HFF-Myc (cell line): ENCODE measurements at regions not wholly inside any gene's neighbourhood (a gene's known extent, or its start where the extent isn't known, plus 50 kb on each side); places are given as distances from the start of the nearest gene placed in this dataset.
"Not testable (repeated sequence)": the region's sequence is repeated elsewhere in the genome, so short reads cannot be mapped to it uniquely, and the experiment has no call there.

ENCODE experiments used
- DNase-seq: peaks from one replicate; pipeline ENCODE4 v3.0.0-alpha.2; 2011; ENCODE audit warnings: low read depth; ENCODE audit errors: extremely low read depth
- H3K4me3 ChIP-seq: replicated peaks from 2 replicates; pipeline ENCODE4 v1.5.1; 2011; ENCODE audit warnings: low read depth, mild to moderate bottlenecking, control low read depth, low read length
- CTCF ChIP-seq: IDR thresholded peaks from 2 replicates; pipeline ENCODE4 v1.5.1; 2012; ENCODE audit warnings: mild to moderate bottlenecking, low read depth, low read length, control low read depth; ENCODE audit errors: missing control alignments

GRCh38 chr15:54792526-54792925 lies 404.2 kb downstream of the RSL24D1 start:
- DNase-seq: no peak
- H3K4me3 ChIP-seq: no peak overlapping the region
- no peak for TF ChIP-seq CTCF

- TF ChIP-seq CTCF: no peak
- no peak for DNase-seq
- no peak overlapping the region for H3K4me3 ChIP-seq
Measured at GRCh38 chr15:54790693-54791092, 406.0 kb downstream of the RSL24D1 start.

GRCh38 chr15:54789376-54789775 lies 407.4 kb downstream of the RSL24D1 start:
- DNase-seq: no peak
- no peak overlapping the region for H3K4me3 ChIP-seq
- no peak for TF ChIP-seq CTCF

GRCh38 chr15:54781220-54781619 lies 415.5 kb downstream of the RSL24D1 start:
- H3K4me3 ChIP-seq: not testable (repeated sequence)

GRCh38 chr15:54779271-54779670 lies 417.5 kb downstream of the RSL24D1 start:
- no peak overlapping the region for H3K4me3 ChIP-seq
- TF ChIP-seq CTCF: no peak
- no peak for DNase-seq

More at GRCh38 chr15:54781220-54781619, 415.5 kb downstream of the RSL24D1 start:
- DNase-seq: not testable (repeated sequence)

GRCh38 chr15:54776410-54776809 lies 420.3 kb downstream of the RSL24D1 start:
- DNase-seq: no peak
- TF ChIP-seq CTCF: no peak
- H3K4me3 ChIP-seq: no peak overlapping the region

GRCh38 chr15:54772663-54773062 lies 424.1 kb downstream of the RSL24D1 start:
- no peak for DNase-seq
- TF ChIP-seq CTCF: no peak
- no peak overlapping the region for H3K4me3 ChIP-seq

- not testable (repeated sequence) for DNase-seq, H3K4me3 ChIP-seq
Measured at GRCh38 chr15:54749461-54749860, 447.3 kb downstream of the RSL24D1 start.
